Activated CD4-positive, alpha-beta T cell treated with anti-CD3 and anti-CD28 coated beads for 36 hours (primary cell): ENCODE measurements at regions not wholly inside any gene's neighbourhood (a gene's known extent, or its start where the extent isn't known, plus 50 kb on each side); places are given as distances from the start of the nearest gene placed in this dataset.
"Not testable (repeated sequence)": the region's sequence is repeated elsewhere in the genome, so short reads cannot be mapped to it uniquely, and the experiment has no call there.

ENCODE experiments used
- ATAC-seq: fragments of 200-7000 bp; cut with Tn5 transposase; one replicate; pipeline ENCODE4 v1.10.0; 2021; ENCODE audit warnings: mild to moderate bottlenecking, moderate library complexity
- CTCF ChIA-PET: fragments of 350-600 bp; sonication (Branson Sonifier 250); formaldehyde crosslinking; loops from one replicate; lab custom pipeline; 2021; ENCODE audit warnings: antibody characterized with exemption; lab: Charles Lee
- POLR2A ChIA-PET: fragments of 350-600 bp; sonication (Branson Sonifier 250); formaldehyde crosslinking; loops from one replicate; lab custom pipeline; 2021; ENCODE audit warnings: antibody characterized with exemption, inconsistent platforms; lab: Charles Lee
- DNase-seq: peaks from one replicate; pipeline ENCODE4 v3.0.0-alpha.2; 2020
- H3K27ac Mint-ChIP-seq: one replicate; pipeline ENCODE4 v1.8.0; 2021; ENCODE audit warnings: mixed read lengths
- H3K27me3 Mint-ChIP-seq: one replicate; pipeline ENCODE4 v1.8.0; 2021; ENCODE audit warnings: mixed read lengths
- H3K36me3 Mint-ChIP-seq: one replicate; pipeline ENCODE4 v1.8.0; 2021; ENCODE audit warnings: low read depth, mixed read lengths
- H3K4me1 Mint-ChIP-seq: one replicate; pipeline ENCODE4 v1.8.0; 2021; ENCODE audit warnings: mixed read lengths
- H3K4me3 Mint-ChIP-seq: one replicate; pipeline ENCODE4 v1.8.0; 2021; ENCODE audit warnings: mild to moderate bottlenecking, moderate library complexity, mixed read lengths
- H3K9me3 Mint-ChIP-seq: one replicate; pipeline ENCODE4 v1.8.0; 2021; ENCODE audit warnings: low read depth, mixed read lengths
- intact Hi-C, 2 experiments: fragments of 100-400 bp; cut with DNase I in 1 of 2; cut with micrococcal nuclease in 1 of 2; formaldehyde crosslinking; loops; one replicate each; pipeline versions ENCODE4 v1.14.2 to v1.15.1; 2022 to 2024; cut with DNase I, micrococcal nuclease

DNA sequence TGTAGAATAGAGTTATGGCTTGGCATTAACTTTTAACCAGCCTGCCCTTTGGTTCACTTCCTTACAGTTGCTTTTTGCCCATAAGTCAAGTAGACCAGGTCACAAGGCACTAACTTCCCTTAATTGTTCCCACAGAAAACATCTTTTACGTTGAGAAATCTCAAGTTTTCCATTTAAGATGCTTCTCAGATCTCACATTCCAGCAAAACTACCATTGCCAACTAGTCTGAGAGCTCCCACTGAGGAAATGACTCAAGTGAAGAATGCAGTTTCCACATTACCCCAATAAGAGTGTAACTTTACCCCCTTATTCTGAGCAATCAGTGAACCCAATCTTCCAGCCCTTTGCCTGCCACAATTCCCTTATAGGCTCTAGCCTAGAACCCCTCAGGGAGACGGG, 502.2 kb upstream of the OLFM3 start:
- Mint-ChIP-seq H3K27me3 (no peaks in the 10 kb centered on the region), H3K27ac (no peak overlapping the region)

DNA sequence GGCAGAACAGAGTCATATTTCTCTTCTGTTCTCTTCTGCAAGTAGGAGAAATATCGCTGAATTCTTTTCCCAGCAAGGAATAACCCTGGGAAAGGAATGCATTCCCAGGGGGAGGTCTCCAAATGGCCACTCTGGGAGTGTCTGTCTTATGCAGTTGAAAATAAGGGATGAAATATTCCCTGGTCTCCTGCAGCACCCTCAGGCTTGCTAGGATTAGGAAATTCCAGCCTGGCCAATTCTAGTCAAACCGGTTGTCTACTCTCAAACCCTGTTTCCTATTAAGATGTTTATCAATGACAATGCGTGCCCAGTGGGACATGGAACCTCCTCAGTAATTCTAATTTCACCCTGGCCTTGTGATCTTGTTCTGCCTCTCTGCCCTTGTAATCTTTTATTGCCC, 501.1 kb upstream of the OLFM3 start:
- H3K27me3 Mint-ChIP-seq, ATAC-seq, H3K4me3 Mint-ChIP-seq, H3K4me1 Mint-ChIP-seq, H3K36me3 Mint-ChIP-seq, DNase-seq, intact Hi-C loops, CTCF ChIA-PET, POLR2A ChIA-PET, H3K9me3 Mint-ChIP-seq, H3K27ac Mint-ChIP-seq: not testable (repeated sequence)

More for the DNA sequence above, 502.2 kb upstream of the OLFM3 start:
- ChIA-PET CTCF (no interaction called here), POLR2A (no interaction called here)
- intact Hi-C loops: no loop called here
- no peaks in the 10 kb centered on the region for H3K36me3 Mint-ChIP-seq
- no peaks in the 10 kb centered on the region for H3K4me1 Mint-ChIP-seq
- no peak for DNase-seq
- no peak for ATAC-seq
- H3K4me3 Mint-ChIP-seq: no peak overlapping the region
- peaks cover 6% of the 10 kb centered on the region for H3K9me3 Mint-ChIP-seq

DNA sequence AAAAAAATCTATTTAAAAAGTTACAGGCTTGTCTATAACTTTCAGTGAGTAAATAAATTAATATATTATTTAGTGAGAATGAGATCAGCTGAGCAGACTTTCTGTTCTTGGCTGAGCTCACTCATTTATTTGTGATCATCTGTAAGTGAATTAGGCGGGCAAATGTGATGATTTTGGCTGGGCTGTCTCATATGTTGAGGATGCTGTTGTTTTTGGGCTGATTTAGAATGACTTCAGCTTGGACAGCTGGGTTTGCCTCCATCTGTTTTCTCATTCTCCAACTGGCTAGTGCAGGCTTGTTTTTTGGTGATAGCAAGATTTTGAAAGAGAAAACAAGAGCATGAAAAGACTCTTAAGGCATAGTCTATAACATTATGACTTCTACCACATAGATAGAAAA, 475.8 kb upstream of the OLFM3 start:
- no peak for ATAC-seq

DNA sequence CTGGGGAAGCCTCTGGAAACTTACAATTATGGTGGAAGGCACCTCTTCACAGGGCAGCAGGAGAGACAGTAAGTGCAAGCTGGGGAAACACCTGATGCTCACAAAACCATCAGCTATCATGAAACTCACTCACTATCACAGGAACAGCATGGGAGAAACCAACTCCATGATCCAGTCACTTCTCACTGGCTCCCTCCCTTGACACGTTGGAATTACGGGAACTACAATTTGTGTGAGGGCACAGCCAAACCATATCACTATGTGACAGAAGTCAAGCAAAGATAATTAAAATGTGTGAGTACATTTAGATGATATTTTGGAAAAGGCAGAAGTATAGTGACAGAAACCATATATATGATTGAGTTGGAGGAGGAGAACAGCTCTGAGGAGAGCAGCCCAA, 474.0 kb upstream of the OLFM3 start:
- Mint-ChIP-seq H3K36me3 (no peaks in the 10 kb centered on the region), H3K27ac (no peak overlapping the region), H3K9me3 (no peaks in the 10 kb centered on the region), H3K4me1 (no peaks in the 10 kb centered on the region), H3K4me3 (no peak overlapping the region), H3K27me3 (no peaks in the 10 kb centered on the region)
- ATAC-seq (no peak), DNase-seq (no peak)
- intact Hi-C loops: no loop called here
- CTCF ChIA-PET: no interaction called here
- POLR2A ChIA-PET: no interaction called here

More for the DNA sequence above, 475.8 kb upstream of the OLFM3 start:
- Mint-ChIP-seq H3K27me3 (no peaks in the 10 kb centered on the region), H3K4me1 (no peaks in the 10 kb centered on the region), H3K4me3 (no peak overlapping the region), H3K9me3 (no peaks in the 10 kb centered on the region), H3K27ac (no peak overlapping the region), H3K36me3 (no peaks in the 10 kb centered on the region)
- CTCF ChIA-PET: no interaction called here
- intact Hi-C loops: no loop called here
- no peak for DNase-seq
- POLR2A ChIA-PET: no interaction called here

DNA sequence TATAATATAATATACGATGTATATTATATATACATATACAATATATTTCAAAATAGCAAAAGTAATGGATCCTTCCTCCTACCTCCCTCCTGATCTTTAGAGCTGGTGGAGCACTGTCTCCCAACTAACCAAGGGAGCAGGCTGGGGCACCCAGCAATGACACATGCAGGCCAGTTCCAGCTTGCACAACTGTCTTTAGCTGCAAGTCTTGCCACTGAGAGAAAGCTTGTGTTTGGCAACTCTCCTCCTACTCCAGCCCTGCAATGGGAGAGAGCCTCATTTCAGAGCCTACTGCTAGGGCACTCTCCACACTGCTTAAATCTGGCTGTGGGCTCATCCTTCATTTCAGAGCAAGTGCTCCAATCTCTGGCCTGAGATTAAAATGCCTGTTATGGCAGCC, 469.8 kb upstream of the OLFM3 start:
- Mint-ChIP-seq H3K4me1 (no peaks in the 10 kb centered on the region), H3K4me3 (no peak overlapping the region), H3K9me3 (no peaks in the 10 kb centered on the region), H3K27ac (no peak overlapping the region), H3K36me3 (no peaks in the 10 kb centered on the region), H3K27me3 (no peaks in the 10 kb centered on the region)
- POLR2A ChIA-PET: no interaction called here
- intact Hi-C loops: no loop called here
- no peak for DNase-seq
- ATAC-seq: no peak
- CTCF ChIA-PET: no interaction called here

DNA sequence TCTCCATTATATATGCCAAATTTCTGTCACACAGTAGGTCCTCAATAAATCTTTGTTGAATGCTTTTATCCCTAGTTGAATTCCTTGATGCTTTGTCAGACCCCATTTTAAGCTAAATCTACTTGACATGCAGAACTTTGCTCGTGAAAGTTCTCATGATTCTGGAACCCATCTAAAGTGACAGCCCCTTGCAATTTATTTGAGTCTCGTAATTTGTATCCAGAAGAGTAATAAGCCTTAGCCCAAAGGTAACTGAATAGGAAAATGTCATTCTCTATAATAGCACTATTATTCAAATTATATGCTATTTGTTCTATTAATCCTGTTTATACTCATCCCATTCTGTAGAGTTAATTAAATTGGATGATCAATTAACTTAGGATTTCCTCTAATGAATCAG, 466.6 kb upstream of the OLFM3 start:
- H3K27me3 Mint-ChIP-seq: no peaks in the 10 kb centered on the region
- POLR2A ChIA-PET: no interaction called here
- no peaks in the 10 kb centered on the region for H3K36me3 Mint-ChIP-seq
- no peaks in the 10 kb centered on the region for H3K4me1 Mint-ChIP-seq
- no peak overlapping the region for H3K27ac Mint-ChIP-seq
- no peaks in the 10 kb centered on the region for H3K9me3 Mint-ChIP-seq
- ATAC-seq (no peak), DNase-seq (no peak)
- intact Hi-C loops: no loop called here
- no peak overlapping the region for H3K4me3 Mint-ChIP-seq
- CTCF ChIA-PET: no interaction called here

DNA sequence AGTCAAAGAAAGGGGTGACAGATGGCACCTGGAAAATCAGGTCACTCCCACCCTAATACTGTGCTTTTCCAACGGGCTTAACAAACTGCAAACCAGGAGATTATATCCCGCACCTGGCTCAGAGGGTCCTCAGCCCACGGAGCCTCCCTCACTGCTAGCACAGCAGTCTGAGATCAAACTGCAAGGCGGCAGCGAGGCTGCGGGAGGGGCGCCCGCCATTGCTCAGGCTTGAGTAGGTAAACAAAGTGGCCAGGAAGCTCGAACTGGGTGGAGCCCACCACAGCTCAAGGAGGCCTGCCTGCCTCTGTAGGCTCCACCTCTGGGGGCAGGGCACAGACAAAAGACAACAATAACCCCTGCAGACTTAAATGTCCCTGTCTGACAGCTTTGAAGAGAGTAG, 445.6 kb upstream of the OLFM3 start:
- H3K27ac Mint-ChIP-seq, POLR2A ChIA-PET, H3K4me1 Mint-ChIP-seq, H3K27me3 Mint-ChIP-seq, DNase-seq, ATAC-seq, intact Hi-C loops, H3K36me3 Mint-ChIP-seq, H3K4me3 Mint-ChIP-seq, CTCF ChIA-PET: not testable (repeated sequence)
- peaks cover 11% of the 10 kb centered on the region for H3K9me3 Mint-ChIP-seq

DNA sequence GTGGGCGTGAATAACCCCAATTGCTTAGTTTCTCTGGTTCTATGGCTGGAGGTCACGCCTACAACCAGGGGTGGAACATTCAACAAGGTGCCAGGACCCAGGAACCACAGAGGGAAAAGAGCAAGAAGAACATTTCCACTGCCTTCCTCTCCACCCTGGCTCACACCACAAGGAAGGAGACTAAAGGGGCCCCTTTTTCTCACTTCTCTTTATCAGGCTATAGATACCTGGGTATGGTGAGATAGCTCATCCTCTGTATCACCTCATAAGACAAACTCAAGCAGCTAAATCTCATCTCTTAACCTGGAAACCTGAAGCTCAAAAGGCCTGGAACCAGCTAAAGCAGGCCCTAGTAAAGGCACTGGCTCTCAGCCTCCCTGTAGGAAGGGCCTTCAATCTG, 438.8 kb upstream of the OLFM3 start:
- DNase-seq (no peak), ATAC-seq (no peak)
- Mint-ChIP-seq H3K27me3 (no peaks in the 10 kb centered on the region), H3K36me3 (no peaks in the 10 kb centered on the region), H3K9me3 (peaks cover 3% of the 10 kb centered on the region), H3K4me3 (no peak overlapping the region), H3K27ac (no peak overlapping the region), H3K4me1 (no peaks in the 10 kb centered on the region)
- intact Hi-C loops: loop anchor here in 1 of 2 experiments (10.0 kb wide), 1 partner anchor 911 kb away; no protein-coding TSS in a partner anchor
- ChIA-PET POLR2A (no interaction called here), CTCF (interaction anchor here (1.4 kb wide), 1 partner anchor 16 kb away, joined by 4 read pairs; no protein-coding TSS in a partner anchor)

DNA sequence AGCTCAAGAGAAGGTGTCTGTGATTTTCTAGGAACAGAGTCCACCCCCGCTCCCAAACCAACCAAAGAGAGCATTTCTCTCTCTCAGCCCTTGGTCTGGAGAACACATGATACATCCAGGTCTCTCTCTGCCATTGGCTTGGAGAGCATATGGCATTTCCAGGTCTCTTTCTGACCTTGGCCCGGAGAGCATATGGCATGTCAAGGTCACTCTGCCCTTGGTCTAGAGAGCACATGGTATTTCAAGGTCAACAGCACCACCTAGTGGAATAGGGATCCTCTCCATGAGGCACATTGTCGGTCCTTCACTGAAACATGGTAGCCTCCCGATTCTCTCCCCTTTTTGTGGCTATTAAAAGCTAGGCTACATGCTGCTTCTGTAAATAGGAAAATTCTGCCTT, 437.7 kb upstream of the OLFM3 start:
- no peaks in the 10 kb centered on the region for H3K27me3 Mint-ChIP-seq
- H3K9me3 Mint-ChIP-seq: no peaks in the 10 kb centered on the region
- DNase-seq: peak; percentile 8
- no peaks in the 10 kb centered on the region for H3K4me1 Mint-ChIP-seq
- intact Hi-C loops: loop anchor here (1.0 to 10.0 kb wide), 3 partner anchors 910 to 928 kb away; no protein-coding TSS in a partner anchor
- no peak for ATAC-seq
- H3K4me3 Mint-ChIP-seq: no peak overlapping the region
- CTCF ChIA-PET: interaction anchor here (0.6 to 0.7 kb wide), 2 partner anchors 440 to 586 kb away, joined by 3 read pairs; no protein-coding TSS in a partner anchor
- POLR2A ChIA-PET: no interaction called here
- no peak overlapping the region for H3K27ac Mint-ChIP-seq
- H3K36me3 Mint-ChIP-seq: no peaks in the 10 kb centered on the region

DNA sequence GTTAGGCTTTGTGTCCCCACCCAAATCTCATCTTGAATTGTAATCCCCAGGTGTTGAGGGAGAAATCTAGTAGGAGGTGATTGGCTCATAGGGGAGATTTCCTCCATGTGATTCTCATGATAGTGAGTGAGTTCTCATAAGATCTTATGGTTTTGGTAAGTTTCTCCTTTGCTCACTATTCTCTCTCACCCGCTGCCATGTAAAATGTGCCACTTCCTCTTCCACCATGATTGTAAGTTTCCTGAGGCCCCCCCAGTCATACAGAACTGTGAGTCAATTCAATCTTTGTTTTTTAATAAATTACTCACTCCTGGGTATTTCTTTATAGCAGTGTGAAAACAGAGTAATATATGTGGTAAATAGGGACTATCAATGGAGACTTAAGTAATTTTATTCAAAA, 434.5 kb upstream of the OLFM3 start:
- CTCF ChIA-PET: no interaction called here

DNA sequence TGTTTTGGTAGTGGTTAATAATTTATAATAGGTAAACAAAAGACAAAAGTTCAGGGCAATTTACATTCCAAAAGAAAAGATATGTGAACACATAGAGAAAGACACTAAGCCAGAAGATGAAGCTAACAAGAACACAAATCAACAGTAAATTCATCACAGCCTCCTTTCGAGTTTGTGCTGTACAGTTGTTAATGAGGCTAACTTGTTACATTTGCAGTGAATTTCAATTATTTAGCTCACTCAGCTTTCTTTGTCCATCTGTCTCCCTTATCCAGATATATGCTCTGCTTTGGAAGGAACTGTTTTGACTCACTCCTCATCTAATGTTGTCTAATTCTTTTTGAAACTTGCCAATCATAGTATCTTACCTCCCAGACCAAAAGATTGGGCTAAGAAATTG, 423.3 kb upstream of the OLFM3 start:
- Mint-ChIP-seq H3K4me1 (no peaks in the 10 kb centered on the region), H3K9me3 (no peaks in the 10 kb centered on the region), H3K27ac (no peak overlapping the region), H3K27me3 (no peaks in the 10 kb centered on the region), H3K4me3 (no peak overlapping the region), H3K36me3 (no peaks in the 10 kb centered on the region)
- CTCF ChIA-PET: interaction anchor here (1.0 kb wide), 1 partner anchor 16 kb away, joined by 4 read pairs; no protein-coding TSS in a partner anchor
- POLR2A ChIA-PET: no interaction called here
- intact Hi-C loops: no loop called here
- no peak for ATAC-seq
- DNase-seq: no peak

More for the DNA sequence above, 434.5 kb upstream of the OLFM3 start:
- no peak for ATAC-seq
- intact Hi-C loops: loop anchor here in 1 of 2 experiments (10.0 kb wide), 1 partner anchor 906 kb away; no protein-coding TSS in a partner anchor
- no peaks in the 10 kb centered on the region for H3K9me3 Mint-ChIP-seq
- no peak overlapping the region for H3K4me3 Mint-ChIP-seq
- no peaks in the 10 kb centered on the region for H3K4me1 Mint-ChIP-seq
- POLR2A ChIA-PET: no interaction called here
- DNase-seq: no peak
- H3K36me3 Mint-ChIP-seq: no peaks in the 10 kb centered on the region
- H3K27ac Mint-ChIP-seq: no peak overlapping the region
- H3K27me3 Mint-ChIP-seq: no peaks in the 10 kb centered on the region
